GM18951 (cell line): ENCODE measurements at regions not wholly inside any gene's neighbourhood (a gene's known extent, or its start where the extent isn't known, plus 50 kb on each side); places are given as distances from the start of the nearest gene placed in this dataset.

Source experiments
- POLR2A ChIP-seq: IDR thresholded peaks from 4 replicates; pipeline ENCODE4 v1.6.1; 2011; ENCODE audit warnings: mild to moderate bottlenecking; ENCODE audit not compliant: insufficient read length, insufficient read depth; ENCODE audit errors: extremely low read depth
- in situ Hi-C: fragments of 300-500 bp; cut with MboI; formaldehyde crosslinking; loops from one replicate; pipeline ENCODE4 v1.12.0; 2022; ENCODE audit warnings: low sequenced_read_pairs, mixed read lengths, inconsistent platforms; ENCODE audit not compliant: unreplicated experiment

DNA sequence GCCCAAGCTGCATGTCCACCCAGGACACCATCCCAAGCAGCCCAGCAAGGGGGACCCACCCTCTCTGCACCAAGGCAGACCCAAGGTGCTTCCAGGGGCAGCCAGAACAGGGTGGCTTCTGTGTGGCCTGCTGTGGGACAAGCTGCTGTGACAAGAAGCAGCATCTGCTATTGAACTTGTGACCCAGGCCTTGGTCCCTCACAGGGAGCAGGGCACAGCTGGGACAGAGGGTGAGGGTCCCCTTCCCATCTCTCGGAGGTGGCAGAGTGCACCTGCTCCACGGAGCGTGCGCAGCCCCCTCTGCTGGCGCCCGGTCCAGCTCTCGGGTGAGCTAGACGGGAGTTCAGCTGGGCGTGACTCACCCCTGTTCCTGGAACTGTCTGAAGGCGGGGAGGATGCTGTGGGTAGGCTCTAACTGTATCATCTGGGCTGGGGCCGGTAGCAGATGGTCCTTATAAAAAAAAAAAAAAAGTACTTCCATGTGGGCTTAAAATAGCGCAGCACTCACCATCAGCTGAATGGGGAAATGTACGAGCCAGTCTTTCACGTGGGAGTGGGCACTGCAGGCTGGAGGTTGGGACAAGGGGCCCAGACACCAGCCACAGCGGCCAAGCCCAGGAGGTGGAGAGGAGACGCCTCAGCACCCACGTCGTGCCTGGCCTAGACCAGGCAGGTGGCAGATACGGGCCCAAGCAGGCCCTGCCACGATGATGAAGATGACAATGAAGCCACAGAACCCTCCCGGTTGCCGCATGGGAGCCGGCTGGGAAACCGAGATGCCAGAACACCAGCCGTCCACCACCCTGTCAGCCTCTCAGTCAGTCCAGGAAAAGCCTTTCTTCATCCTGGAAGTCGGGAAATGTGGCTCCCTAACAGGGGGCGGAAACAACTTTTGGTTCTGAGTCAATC, 136.8 kb upstream of the ID2 start:
- peak; percentile 37 for TF ChIP-seq POLR2A
- in situ Hi-C loops, result no loop called here

DNA sequence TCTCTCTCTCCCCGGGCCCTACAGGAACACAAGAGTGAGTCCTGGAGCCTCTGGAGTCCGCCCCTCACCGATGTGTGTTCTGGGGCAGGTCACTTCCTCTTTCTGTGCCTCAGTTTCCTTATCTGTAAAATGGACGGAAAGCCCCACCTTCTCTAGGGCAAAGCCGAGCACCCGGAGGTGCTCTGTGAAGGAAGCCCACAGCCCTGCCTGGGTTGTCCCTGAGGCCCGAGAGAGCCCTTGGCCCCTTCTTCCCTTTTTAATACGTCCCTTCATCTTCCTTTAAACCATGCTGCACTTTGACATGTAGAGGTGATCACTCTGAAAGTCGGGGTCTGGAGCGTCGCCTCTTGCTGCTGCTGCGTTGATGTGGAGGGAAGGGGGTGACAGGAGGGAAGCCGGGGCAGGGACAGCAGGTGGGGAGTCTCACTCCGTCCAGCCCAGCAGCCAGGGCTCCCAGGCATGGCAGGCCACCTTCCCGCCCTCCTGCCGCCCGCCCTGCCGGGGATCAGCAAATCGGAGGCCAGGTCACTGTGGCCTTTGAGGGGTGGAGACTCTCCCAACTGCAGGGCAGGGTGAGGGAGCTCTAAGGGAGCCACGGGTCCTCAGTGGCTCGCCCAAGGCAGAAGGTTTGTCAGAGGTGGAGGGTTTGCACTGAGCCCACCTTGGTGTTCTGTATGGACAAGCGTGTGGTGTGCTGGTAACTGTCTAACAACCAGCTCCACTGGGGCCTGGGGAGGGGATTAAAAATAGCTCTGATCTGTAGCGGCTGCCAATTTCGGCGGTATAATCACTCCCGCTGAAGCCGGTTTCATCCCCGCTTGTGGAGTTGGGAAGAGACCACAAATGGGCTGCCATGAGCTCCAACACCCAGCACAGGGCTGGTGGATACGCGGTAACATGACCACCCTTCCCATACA, 135.9 kb upstream of the ID2 start:
- in situ Hi-C loops, result no loop called here
- TF ChIP-seq POLR2A, result no peak

DNA sequence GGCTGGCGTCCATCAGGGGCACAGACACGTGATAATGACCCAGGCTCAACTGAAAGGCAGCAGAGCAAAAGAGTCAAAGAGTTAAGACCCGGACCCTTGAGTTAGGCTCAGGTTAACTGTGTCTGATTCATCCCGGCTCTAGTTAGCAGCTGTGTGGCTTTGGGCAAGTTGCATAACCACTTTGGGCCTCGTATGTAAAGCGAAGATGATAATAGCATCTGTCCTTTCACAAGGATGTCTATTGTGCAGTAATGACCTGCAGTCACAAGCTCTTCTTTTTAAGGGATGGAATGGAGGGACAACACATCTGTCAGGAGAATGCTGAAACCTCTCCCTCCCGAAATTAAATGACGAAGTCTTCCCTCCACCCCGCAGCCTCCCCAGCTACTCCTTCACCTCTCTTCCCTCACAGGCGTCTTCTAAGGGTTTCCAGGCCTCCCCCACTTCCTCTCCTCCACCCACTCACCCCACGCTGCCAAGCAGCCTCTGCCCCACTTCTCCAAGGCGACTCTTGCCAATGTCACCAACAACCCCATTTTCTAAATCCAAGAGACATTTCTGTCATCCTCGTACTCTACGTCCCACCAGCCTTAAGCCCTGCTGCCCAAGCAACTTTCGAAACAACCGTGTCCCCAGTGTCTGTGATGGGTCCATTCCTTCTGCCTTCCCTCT, 135.1 kb upstream of the ID2 start:
- in situ Hi-C loops, result no loop called here

DNA sequence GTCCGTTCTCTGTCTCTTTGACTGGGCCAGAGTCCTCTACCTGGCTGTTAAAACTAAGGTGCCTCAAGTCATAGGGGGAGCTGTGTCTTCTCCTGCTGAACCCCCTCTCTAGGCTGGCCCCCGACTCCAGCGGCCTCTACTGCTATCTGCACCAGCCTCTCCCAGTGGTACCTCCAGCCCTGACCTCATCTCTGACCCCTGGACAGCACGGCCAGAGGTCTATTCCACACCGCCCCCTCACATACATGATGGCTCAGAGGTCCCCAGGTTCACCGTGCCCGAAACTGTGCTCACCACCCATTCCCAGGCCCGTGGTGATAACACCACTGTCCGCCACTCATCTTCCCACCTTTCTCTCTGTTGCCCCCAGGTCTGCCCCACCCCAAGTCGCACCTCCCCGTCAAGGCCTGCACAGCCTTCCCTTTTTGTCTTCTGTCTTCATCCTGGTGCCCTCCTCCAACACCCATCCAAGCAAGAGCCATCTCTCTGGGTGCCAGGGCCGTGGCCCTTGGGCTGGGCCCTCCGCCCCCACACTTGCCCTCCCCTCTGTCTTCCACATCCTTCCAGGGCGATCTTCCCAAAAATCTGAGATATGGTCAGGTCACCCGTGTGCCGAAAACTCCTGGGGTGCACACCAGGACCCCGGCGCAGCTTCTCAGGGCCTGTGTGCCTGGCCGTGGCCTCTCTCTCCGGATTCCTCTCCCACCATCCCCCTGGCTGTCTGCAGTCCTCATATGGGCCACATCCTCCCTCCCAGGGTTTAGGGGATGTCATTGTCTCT, 134.4 kb upstream of the ID2 start:
- in situ Hi-C loops, result no loop called here
- TF ChIP-seq POLR2A, result no peak

More for the DNA sequence above, 135.1 kb upstream of the ID2 start:
- TF ChIP-seq POLR2A, result no peak

DNA sequence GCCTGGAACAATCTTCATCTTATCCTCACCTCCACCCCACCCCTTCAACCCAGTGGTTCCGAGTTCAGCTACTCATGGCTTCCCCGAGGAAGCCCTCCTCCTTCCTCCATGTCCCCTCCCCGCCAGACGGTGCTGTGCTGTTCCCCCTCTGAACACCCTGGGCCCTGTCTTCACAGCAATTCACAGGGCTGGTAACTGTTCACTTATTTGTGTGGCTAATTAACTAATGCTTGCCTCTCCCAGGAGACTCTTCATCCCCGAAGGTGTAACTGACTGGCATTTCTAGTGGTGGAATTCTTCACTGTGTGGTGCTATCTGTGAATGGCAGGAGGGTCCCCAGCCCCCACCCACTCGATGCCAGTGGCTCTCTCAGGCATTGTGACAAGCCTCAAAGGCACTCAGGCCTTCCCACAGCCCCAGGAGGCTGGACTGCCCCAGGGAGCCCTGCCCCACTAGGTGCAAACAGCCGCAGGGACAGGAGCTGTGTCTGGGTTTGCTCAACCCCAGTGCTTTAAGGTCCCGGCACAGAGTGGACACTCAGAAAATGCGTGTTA, 133.7 kb upstream of the ID2 start:
- in situ Hi-C loops, result no loop called here
- no peak for TF ChIP-seq POLR2A

DNA sequence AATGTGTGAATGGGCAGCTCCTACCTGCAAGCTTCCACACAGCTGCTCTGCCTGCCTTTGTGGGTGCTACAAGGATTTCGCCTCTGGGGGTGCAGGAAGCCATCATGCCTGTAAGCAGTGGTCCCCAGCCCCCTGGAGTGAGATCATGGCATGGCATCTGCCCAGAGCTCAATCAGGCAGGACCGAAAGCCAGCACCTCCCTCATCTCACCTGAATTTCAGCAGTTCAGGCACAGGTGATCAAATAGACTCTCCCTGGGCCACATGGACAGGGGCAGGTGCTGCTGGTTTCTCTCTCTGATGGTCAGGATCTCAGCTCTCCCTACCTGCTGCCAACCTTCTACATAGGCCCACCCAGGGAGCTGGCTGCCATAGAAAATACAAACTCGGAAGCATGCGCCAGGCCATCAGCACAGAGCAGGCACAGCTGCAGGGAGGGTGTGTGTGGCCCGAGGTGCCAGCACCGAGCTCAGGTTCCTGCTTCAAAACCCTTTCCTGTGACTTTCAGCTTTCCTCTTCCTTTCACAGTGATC, 133.2 kb upstream of the ID2 start:
- no peak for TF ChIP-seq POLR2A
- in situ Hi-C loops, result no loop called here

DNA sequence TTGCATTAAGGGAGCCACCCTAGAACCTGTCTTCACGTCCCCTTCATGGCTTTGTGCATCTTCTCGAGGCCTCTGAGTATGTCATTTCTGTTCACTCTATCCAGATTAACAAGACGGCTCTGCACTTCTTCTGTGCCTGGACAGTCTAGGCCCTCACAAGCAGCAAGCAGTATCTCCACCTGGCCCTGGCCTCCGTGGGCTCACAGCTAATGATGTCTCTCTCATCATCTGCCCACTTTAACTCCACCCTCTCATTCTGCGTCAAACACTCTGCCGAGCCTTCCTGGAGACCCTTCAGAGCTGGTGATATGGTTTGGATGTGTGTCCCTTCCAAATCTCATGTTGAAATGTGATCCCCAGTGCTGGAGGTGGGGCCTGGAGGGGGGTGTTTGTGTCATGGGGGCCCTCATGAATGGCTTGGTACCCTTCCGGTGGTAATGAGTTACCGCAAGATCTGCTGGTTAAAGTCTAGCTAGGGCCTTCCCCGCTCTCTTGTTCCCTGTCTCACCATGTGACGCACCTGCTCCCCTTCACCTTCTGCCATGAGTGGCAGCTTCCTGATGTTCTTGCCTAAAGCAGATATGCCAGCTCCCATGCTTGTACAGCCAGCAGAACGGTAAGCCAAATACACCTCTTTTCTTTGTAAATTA, 132.5 kb upstream of the ID2 start:
- TF ChIP-seq POLR2A, result no peak
- in situ Hi-C loops, result no loop called here

DNA sequence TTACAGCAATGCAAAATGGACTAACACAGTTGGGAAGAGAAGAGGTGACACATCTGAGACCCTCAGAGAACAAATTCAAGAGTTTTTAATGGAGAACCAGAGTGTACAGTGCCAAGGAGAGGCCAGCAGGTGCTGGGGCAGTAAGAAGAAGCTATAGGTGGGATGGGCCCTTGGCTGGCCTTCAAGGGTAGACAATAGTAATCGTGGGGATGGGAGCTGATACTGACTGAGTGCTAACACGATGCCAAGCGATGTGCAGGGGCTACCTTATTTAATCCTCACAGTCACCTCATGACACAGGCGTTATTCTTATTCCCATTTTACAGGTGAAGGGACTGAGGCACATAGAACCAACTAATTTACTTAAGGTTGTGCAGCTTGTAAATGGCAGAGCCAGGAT, 131.9 kb upstream of the ID2 start:
- TF ChIP-seq POLR2A, result no peak
- in situ Hi-C loops, result no loop called here

DNA sequence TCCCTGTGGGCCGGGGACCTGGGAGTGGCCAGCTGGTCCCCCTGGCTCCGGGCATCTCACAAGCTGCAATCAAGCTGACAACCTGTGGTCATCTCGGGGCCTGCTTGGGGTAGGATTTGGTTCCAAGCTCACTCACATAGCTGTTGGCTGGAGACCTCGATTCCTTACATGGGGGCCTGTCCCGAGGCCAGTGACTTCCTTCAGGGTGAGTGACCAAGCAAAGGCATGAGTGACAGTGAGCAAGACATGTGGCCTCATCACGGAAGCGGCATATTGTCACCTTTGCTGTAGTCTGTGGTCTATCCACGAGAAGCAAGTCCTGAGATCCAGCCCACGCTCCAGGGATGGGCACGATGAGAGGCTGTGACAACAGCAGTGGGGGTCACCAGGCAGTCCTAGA, 131.4 kb upstream of the ID2 start:
- TF ChIP-seq POLR2A, result no peak
- in situ Hi-C loops, result no loop called here

DNA sequence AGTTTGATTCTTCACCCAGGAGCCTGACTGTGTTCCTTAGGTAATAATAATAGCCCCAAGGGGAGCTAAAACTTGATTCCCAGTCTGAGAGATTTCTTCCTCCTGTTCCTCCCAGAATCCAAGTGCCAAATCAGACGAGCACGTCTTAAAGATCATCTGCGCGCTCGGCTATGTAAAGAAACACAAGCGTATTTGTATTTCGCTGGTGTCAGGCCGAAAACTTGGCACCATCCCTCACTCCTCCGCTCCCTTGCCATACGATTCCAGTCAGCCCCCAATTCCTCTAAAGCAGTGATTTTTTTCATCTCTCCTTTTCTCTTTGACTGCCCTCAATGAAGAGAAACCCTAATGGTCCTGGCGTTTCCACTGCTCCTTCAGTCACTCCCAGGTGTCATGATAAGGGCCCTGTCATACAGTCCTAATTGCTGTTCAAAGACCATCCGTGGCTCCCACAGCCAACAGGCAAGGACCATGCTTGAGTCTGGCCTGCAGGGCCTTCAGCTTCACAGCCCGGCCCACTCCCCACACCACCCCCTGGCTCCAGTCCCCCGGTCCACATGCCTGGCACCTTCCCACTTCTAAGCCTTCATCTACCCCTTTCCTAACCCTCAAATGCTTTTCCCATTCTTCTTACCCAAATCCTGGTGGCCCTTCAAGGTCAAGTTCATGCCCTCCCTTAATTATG, 130.8 kb upstream of the ID2 start:
- no peak for TF ChIP-seq POLR2A
- in situ Hi-C loops, result no loop called here

DNA sequence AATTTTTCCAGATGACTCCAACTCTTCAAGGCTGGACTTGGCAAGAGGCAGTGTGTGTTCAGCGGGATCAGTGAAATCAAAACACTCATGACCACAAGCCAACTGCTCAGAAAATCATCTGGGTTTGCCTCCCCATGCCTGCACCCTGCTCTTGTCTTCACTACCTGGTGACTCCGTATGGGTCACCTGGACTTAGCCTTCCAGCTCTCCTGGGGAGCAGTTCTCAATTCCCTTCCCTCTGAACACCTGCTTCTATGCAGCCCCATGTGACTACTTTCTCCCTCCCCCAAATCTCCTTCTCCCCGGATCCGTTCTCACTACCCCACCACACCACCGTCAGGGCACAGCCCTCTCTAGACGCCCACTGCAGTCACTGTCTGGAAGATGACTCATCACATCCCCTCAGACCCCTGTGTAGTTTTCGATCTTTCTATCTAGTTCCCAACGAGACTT, 130.2 kb upstream of the ID2 start:
- in situ Hi-C loops, result no loop called here
- no peak for TF ChIP-seq POLR2A
